K562 (cell line): ENCODE measurements at regions not wholly inside any gene's neighbourhood (a gene's known extent, or its start where the extent isn't known, plus 50 kb on each side); places are given as distances from the start of the nearest gene placed in this dataset.

Experiments used
- CBFB ChIP-seq: sonication (generic); formaldehyde crosslinking; IDR thresholded peaks from 2 replicates; pipeline ENCODE4 v1.4.0; 2020; ENCODE audit warnings: mild to moderate bottlenecking, missing genetic modification reagents
- ELF2 ChIP-seq: fragments of 250-450 bp; sonication (Bioruptor Pico); IDR thresholded peaks from 2 replicates; pipeline ENCODE4 v1.5.0; 2021; ENCODE audit warnings: mild to moderate bottlenecking
- EP300 ChIP-seq: IDR thresholded peaks from 2 replicates; pipeline ENCODE4 v1.6.1; 2012; ENCODE audit warnings: low read length, improper control_type of control experiment
- MYBL2 ChIP-seq, 2 experiments: fragments of 450-650 bp in 1 of 2; sonication (generic) in 1 of 2; formaldehyde crosslinking in 1 of 2; IDR thresholded peaks; 2 replicates each; pipeline versions ENCODE4 v1.6.1 to v1.8.1; 2017 to 2022; ENCODE audit warnings: borderline replicate concordance in 1 of 2, inconsistent platforms in 1 of 2, low read depth in 1 of 2, mild to moderate bottlenecking in 1 of 2, missing genetic modification reagents in 1 of 2, moderate library complexity in 1 of 2
- POLR2A ChIP-seq: fragments of 450-650 bp; conservative IDR thresholded peaks from 2 replicates; pipeline ENCODE4 v1.6.1; 2016
- ZNF695 ChIP-seq: fragments of 450-650 bp; formaldehyde crosslinking; IDR thresholded peaks from 2 replicates; pipeline ENCODE4 v1.4.0; 2020; ENCODE audit warnings: mild to moderate bottlenecking, moderate library complexity
- TF ChIP-seq, protein P1 (sequence below), 2 experiments: fragments of 450-650 bp in 1 of 2; sonication (generic) in 1 of 2; formaldehyde crosslinking in 1 of 2; IDR thresholded peaks in 1 of 2; conservative IDR thresholded peaks in 1 of 2; 2 replicates each; pipeline versions ENCODE4 v1.6.1 to v1.8.1; 2016 to 2023; ENCODE audit warnings: mild to moderate bottlenecking in 2 of 2, moderate library complexity in 2 of 2, inconsistent platforms in 1 of 2, missing genetic modification reagents in 1 of 2

- TF ChIP-seq, protein P1, sequence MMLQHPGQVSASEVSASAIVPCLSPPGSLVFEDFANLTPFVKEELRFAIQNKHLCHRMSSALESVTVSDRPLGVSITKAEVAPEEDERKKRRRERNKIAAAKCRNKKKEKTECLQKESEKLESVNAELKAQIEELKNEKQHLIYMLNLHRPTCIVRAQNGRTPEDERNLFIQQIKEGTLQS (IDR thresholded peaks at IDR 0.05) = no peak
- TF ChIP-seq, protein P1 (CRISPR knock-in tag; conservative IDR thresholded peaks at IDR 0.05) = no peak
- TF ChIP-seq POLR2A = no peak
- TF ChIP-seq MYBL2 (IDR thresholded peaks at IDR 0.05; ENCODE audit: low read depth) = no peak
- no peak for TF ChIP-seq MYBL2 (CRISPR knock-in tag; IDR thresholded peaks at IDR 0.05; ENCODE audit: borderline replicate concordance)
- no peak for TF ChIP-seq CBFB (CRISPR knock-in tag)
- no peak for TF ChIP-seq EP300
- no peak for TF ChIP-seq ELF2 (CRISPR knock-in tag)
- no peak for TF ChIP-seq ZNF695 (CRISPR knock-in tag)
These were observed 422.8 kb upstream of the TBL1XR1 start for GRCh38 chr3:177620073-177620472.
